IMR-90 (cell line): ENCODE measurements at regions not wholly inside any gene's neighbourhood (a gene's known extent, or its start where the extent isn't known, plus 50 kb on each side); places are given as distances from the start of the nearest gene placed in this dataset.

ENCODE experiments used
- ATAC-seq: fragments of 200-7000 bp; cut with Tn5 transposase; 2 replicates; pipeline ENCODE4 v1.9.1; 2020; ENCODE audit warnings: low read depth, mild to moderate bottlenecking, moderate library complexity
- BruUV-seq: library from RNA; stranded (reverse); fragments of 400-500 nt; replicated peaks from 2 replicates; lab custom pipeline; 2021; lab: Mats Ljungman, UMichigan
- CTCF ChIA-PET: fragments of 300-600 bp; formaldehyde crosslinking; extraction: SDS; loops from one replicate; lab custom pipeline; 2021; ENCODE audit warnings: antibody characterized with exemption; lab: Yijun Ruan, JAX
- POLR2A ChIA-PET: fragments of 300-600 bp; sonication (Branson Sonifier 250); formaldehyde crosslinking; loops from one replicate; lab custom pipeline; 2022; ENCODE audit warnings: antibody characterized with exemption; ENCODE audit not compliant: unreplicated experiment; lab: Charles Lee
- DNase-seq: peaks from one replicate; pipeline ENCODE4 v3.0.0; 2013
- H2AFZ ChIP-seq: replicated peaks from 2 replicates; pipeline ENCODE3; 2013; ENCODE audit warnings: low read length, mild to moderate bottlenecking; ENCODE audit not compliant: poor library complexity
- H2AK5ac ChIP-seq: 2 replicates; pipeline ENCODE4 v1.6.1; 2013; ENCODE audit warnings: low read depth, low read length, inconsistent platforms
- H2AK9ac ChIP-seq: replicated peaks from 2 replicates; pipeline ENCODE3; 2013; ENCODE audit warnings: mild to moderate bottlenecking, low read depth, low read length, moderate library complexity; ENCODE audit not compliant: poor library complexity
- H2BK120ac ChIP-seq: 2 replicates; pipeline ENCODE4 v1.6.1; 2013; ENCODE audit warnings: low read depth, low read length, inconsistent platforms
- H2BK15ac ChIP-seq: 3 replicates; pipeline ENCODE4 v1.6.1; 2013; ENCODE audit warnings: low read depth, low read length, inconsistent platforms
- H2BK20ac ChIP-seq: 2 replicates; pipeline ENCODE4 v1.6.1; 2013; ENCODE audit warnings: low read depth, mild to moderate bottlenecking, inconsistent platforms, low read length, moderate library complexity
- H2BK5ac ChIP-seq: 2 replicates; pipeline ENCODE4 v1.6.1; 2013; ENCODE audit warnings: mild to moderate bottlenecking, low read depth, low read length, inconsistent platforms; ENCODE audit not compliant: poor library complexity, severe bottlenecking
- H3K14ac ChIP-seq: replicated peaks from 2 replicates; pipeline ENCODE4 v1.6.1; 2013; ENCODE audit warnings: low read depth, low read length, inconsistent platforms
- H3K18ac ChIP-seq: 2 replicates; pipeline ENCODE4 v1.6.1; 2013; ENCODE audit warnings: low read depth, low read length, control low read depth
- H3K23ac ChIP-seq: 2 replicates; pipeline ENCODE4 v1.6.1; 2013; ENCODE audit warnings: low read depth, low read length, inconsistent platforms
- H3K27ac ChIP-seq: 2 replicates; pipeline ENCODE4 v1.5.1; 2013; ENCODE audit warnings: mild to moderate bottlenecking, control low read depth, low read length; ENCODE audit not compliant: insufficient read depth
- H3K27me3 ChIP-seq: 2 replicates; pipeline ENCODE4 v1.6.1; 2013; ENCODE audit warnings: low read length; ENCODE audit not compliant: control insufficient read depth, insufficient read depth
- H3K36me3 ChIP-seq: 2 replicates; pipeline ENCODE4 v1.6.1; 2013; ENCODE audit warnings: low read length, mixed read lengths; ENCODE audit not compliant: control insufficient read depth, insufficient read depth
- H3K4ac ChIP-seq: 2 replicates; pipeline ENCODE4 v1.6.1; 2013; ENCODE audit warnings: low read depth, low read length, inconsistent platforms
- H3K4me1 ChIP-seq: 2 replicates; pipeline ENCODE4 v1.6.1; 2013; ENCODE audit warnings: low read length, mixed read lengths; ENCODE audit not compliant: control insufficient read depth, insufficient read depth
- H3K4me2 ChIP-seq: 2 replicates; pipeline ENCODE4 v1.6.1; 2013; ENCODE audit warnings: low read depth, mild to moderate bottlenecking, control low read depth, low read length, moderate library complexity
- H3K4me3 ChIP-seq: 2 replicates; pipeline ENCODE4 v1.5.1; 2013; ENCODE audit warnings: low read depth, mild to moderate bottlenecking, control low read depth, low read length, moderate library complexity; ENCODE audit not compliant: insufficient read depth
- H3K56ac ChIP-seq: 2 replicates; pipeline ENCODE4 v1.6.1; 2013; ENCODE audit warnings: low read length, inconsistent platforms; ENCODE audit not compliant: insufficient read depth; ENCODE audit errors: extremely low read depth
- H3K79me1 ChIP-seq, 2 experiments: 2 replicates each; pipeline ENCODE4 v1.6.1; 2013; ENCODE audit warnings: low read length in 2 of 2, inconsistent platforms in 1 of 2, low read depth in 1 of 2
- H3K9ac ChIP-seq: 2 replicates; pipeline ENCODE4 v1.6.1; 2013; ENCODE audit warnings: low read depth, low read length, control low read depth
- H3K9me1 ChIP-seq: 2 replicates; pipeline ENCODE4 v1.6.1; 2013; ENCODE audit warnings: low read length, inconsistent platforms; ENCODE audit not compliant: insufficient read depth
- H3K9me3 ChIP-seq: 2 replicates; pipeline ENCODE4 v1.6.1; 2013; ENCODE audit warnings: low read length; ENCODE audit not compliant: control insufficient read depth, insufficient read depth
- H4K20me1 ChIP-seq: 2 replicates; pipeline ENCODE4 v1.6.1; 2013; ENCODE audit warnings: low read length, inconsistent platforms; ENCODE audit not compliant: insufficient read depth
- H4K5ac ChIP-seq: 2 replicates; pipeline ENCODE4 v1.6.1; 2013; ENCODE audit warnings: mild to moderate bottlenecking, low read depth, low read length, control low read depth
- H4K8ac ChIP-seq, 2 experiments: 2 replicates each; pipeline ENCODE4 v1.6.1; 2013; ENCODE audit warnings: low read depth in 2 of 2, low read length in 2 of 2, control low read depth in 1 of 2, inconsistent platforms in 1 of 2
- H4K91ac ChIP-seq: 2 replicates; pipeline ENCODE4 v1.6.1; 2013; ENCODE audit warnings: low read depth, low read length, inconsistent platforms; ENCODE audit not compliant: insufficient read depth
- CHD1 ChIP-seq: IDR thresholded peaks from 2 replicates; pipeline ENCODE4 v1.6.1; 2012; ENCODE audit warnings: low read depth, low read length, improper control_type of control experiment
- WGBS, 2 experiments: methylation state at CpG; one replicate each; pipeline versions ENCODE4 v1.1.5 to v1.1.7; 2013; ENCODE audit warnings: missing lambda C conversion rate in 2 of 2; ENCODE audit not compliant: insufficient read length in 1 of 2; ENCODE audit errors: extremely low coverage in 2 of 2; 5-methylcytosine and 5-hydroxymethylcytosine counted together
- dilution Hi-C: fragments of 300-500 bp; cut with HindIII; formaldehyde crosslinking; loops from one replicate; pipeline ENCODE4 v1.14.3; 2018; ENCODE audit warnings: low sequenced_read_pairs; ENCODE audit not compliant: unreplicated experiment
- in situ Hi-C: fragments of 300-500 bp; cut with MboI; formaldehyde crosslinking; loops from 3 replicates; pipeline ENCODE4 v1.14.3; 2019; ENCODE audit warnings: low sequenced_read_pairs, inconsistent platforms, mixed read lengths
- intact Hi-C: fragments of 100-400 bp; cut with micrococcal nuclease; formaldehyde crosslinking; loops from 2 replicates; pipeline ENCODE4 v1.10.0; 2022
- TF ChIP-seq, protein P1 (sequence below): conservative IDR thresholded peaks from 2 replicates; pipeline ENCODE4 v1.5.1; 2012; ENCODE audit warnings: mild to moderate bottlenecking, low read depth, low read length, improper control_type of control experiment

DNA sequence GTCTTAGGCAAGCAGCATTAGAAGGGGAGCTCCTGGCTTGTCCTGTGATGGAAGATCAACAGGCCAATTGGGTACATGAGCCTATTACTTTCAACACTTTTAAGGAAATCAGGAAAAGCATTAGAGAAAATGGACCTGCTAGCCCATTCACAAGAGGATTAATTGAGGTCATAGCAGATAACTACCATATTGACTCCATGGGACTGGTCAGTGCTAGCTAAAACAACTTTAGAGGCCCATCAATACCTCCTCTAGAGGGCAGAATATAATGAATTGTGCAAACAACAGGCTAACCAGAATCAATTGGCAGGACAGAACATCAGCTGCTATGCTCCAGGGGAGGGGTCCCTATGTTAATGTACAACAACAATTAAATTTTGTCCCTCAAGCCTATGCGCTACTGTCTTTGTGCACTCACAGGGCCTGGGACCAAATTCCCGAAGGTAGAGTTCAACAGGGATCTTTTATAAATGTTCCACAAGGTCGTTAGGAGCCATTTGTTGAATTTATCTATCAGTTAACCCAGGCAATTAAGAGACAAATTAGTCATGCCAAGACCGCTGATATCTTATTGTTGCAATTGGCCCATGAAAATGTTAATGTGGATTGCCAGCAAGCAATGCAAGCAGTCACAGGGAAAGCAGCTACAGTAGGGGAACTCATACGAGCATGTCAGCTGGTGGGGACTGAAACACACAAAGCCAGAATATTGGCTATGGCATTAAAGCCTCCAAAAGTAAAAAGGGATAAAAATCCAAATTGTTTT lies 106.6 kb upstream of the BTN3A2 start:
- BruUV-seq = no TSS peak
- ATAC-seq (no peak), DNase-seq (no peak)
- Histone ChIP-seq H3K36me3 (no peaks in the 10 kb centered on the region), H2BK20ac (no peak overlapping the region), H3K9me3 (no peaks in the 10 kb centered on the region), H4K5ac (no peak overlapping the region), H3K14ac (no peak overlapping the region), H3K18ac (no peak overlapping the region), H3K9me1 (no peaks in the 10 kb centered on the region), H2AFZ (no peak overlapping the region), H2AK5ac (no peak overlapping the region), H2AK9ac (no peak overlapping the region), H2BK5ac (no peak overlapping the region), H2BK120ac (no peak overlapping the region), H4K8ac (no peak overlapping the region), H4K20me1 (no peaks in the 10 kb centered on the region), H3K4me3 (no peak overlapping the region), H3K79me1 (no peaks in the 10 kb centered on the region), H3K9ac (no peak overlapping the region), H3K4me2 (no peak overlapping the region), H3K4ac (no peak overlapping the region), H3K23ac (no peak overlapping the region), H2BK15ac (no peak overlapping the region), H3K56ac (no peak overlapping the region), H4K91ac (no peak overlapping the region), H3K27me3 (no peaks in the 10 kb centered on the region), H3K4me1 (no peaks in the 10 kb centered on the region), H3K27ac (no peak overlapping the region)
- in situ Hi-C loops (no loop called here), dilution Hi-C loops (no loop called here), intact Hi-C loops (no loop called here)
- WGBS, 2 experiments = 57% methylated on average over 1 of the region's 5 CpGs; no CpG with 5 or more reads in 1 of the 2 experiments
- no peak for TF ChIP-seq CHD1
- TF ChIP-seq, protein P1, sequence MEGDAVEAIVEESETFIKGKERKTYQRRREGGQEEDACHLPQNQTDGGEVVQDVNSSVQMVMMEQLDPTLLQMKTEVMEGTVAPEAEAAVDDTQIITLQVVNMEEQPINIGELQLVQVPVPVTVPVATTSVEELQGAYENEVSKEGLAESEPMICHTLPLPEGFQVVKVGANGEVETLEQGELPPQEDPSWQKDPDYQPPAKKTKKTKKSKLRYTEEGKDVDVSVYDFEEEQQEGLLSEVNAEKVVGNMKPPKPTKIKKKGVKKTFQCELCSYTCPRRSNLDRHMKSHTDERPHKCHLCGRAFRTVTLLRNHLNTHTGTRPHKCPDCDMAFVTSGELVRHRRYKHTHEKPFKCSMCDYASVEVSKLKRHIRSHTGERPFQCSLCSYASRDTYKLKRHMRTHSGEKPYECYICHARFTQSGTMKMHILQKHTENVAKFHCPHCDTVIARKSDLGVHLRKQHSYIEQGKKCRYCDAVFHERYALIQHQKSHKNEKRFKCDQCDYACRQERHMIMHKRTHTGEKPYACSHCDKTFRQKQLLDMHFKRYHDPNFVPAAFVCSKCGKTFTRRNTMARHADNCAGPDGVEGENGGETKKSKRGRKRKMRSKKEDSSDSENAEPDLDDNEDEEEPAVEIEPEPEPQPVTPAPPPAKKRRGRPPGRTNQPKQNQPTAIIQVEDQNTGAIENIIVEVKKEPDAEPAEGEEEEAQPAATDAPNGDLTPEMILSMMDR = 0 out of 2 replicates have a peak, but pooled peaks have one; percentile 12
- CTCF ChIA-PET = interaction anchor here (0.6 to 1.3 kb wide), 4 partner anchors 9 to 1352 kb away, joined by 3 to 5 read pairs (median 4); a partner anchor contains a TSS
- POLR2A ChIA-PET = no interaction called here
